CD4-positive, alpha-beta T cell (primary cell): ENCODE measurements at regions not wholly inside any gene's neighbourhood (a gene's known extent, or its start where the extent isn't known, plus 50 kb on each side); places are given as distances from the start of the nearest gene placed in this dataset.

Experiments
- ATAC-seq: fragments of 200-7000 bp; cut with Tn5 transposase; one replicate; pipeline ENCODE4 v1.10.0; 2022; ENCODE audit warnings: mild to moderate bottlenecking; ENCODE audit not compliant: poor library complexity
- CTCF ChIA-PET: fragments of 350-600 bp; sonication (Branson Sonifier 250); formaldehyde crosslinking; loops from one replicate; lab custom pipeline; 2021; ENCODE audit warnings: antibody characterized with exemption, inconsistent platforms; lab: Charles Lee
- POLR2A ChIA-PET: fragments of 350-600 bp; sonication (Branson Sonifier 250); formaldehyde crosslinking; loops from one replicate; lab custom pipeline; 2021; ENCODE audit warnings: antibody characterized with exemption, inconsistent platforms; lab: Charles Lee
- DNase-seq, 14 experiments: peaks; one replicate each; pipeline ENCODE4 v3.0.0-alpha.2; 2013 to 2020; ENCODE audit warnings: mixed read lengths in 2 of 14
- H3K27ac ChIP-seq, 2 donors: one replicate each; pipeline versions ENCODE4 v1.5.1 to v1.7.0; 2013; ENCODE audit warnings: low read length in 2 of 2, low read depth in 1 of 2, mild to moderate bottlenecking in 1 of 2
- H3K27me3 ChIP-seq, 2 experiments: 1 replicate in 1 of 2; 2 replicates in 1 of 2; pipeline versions ENCODE4 v1.6.1 to v1.7.0; 2013; ENCODE audit warnings: low read length in 2 of 2, control low read depth in 1 of 2, mild to moderate bottlenecking in 1 of 2, moderate library complexity in 1 of 2; ENCODE audit not compliant: insufficient read depth in 2 of 2, control insufficient read depth in 1 of 2
- H3K36me3 ChIP-seq: one replicate; pipeline ENCODE4 v1.6.1; 2013; ENCODE audit warnings: low read length, control low read depth; ENCODE audit not compliant: insufficient read depth
- H3K4me1 ChIP-seq: one replicate; pipeline ENCODE4 v1.6.1; 2013; ENCODE audit warnings: low read length, control low read depth; ENCODE audit not compliant: insufficient read depth
- H3K4me3 ChIP-seq: one replicate; pipeline ENCODE4 v1.5.1; 2013; ENCODE audit warnings: mild to moderate bottlenecking, low read length, moderate library complexity
- H3K9me3 ChIP-seq, 2 experiments: 1 replicate in 1 of 2; 2 replicates in 1 of 2; pipeline versions ENCODE4 v1.6.1 to v1.7.0; 2013; ENCODE audit warnings: low read length in 2 of 2, mild to moderate bottlenecking in 2 of 2, control low read depth in 1 of 2, moderate library complexity in 1 of 2; ENCODE audit not compliant: control insufficient read depth in 1 of 2, insufficient read depth in 1 of 2
- H3K27ac Mint-ChIP-seq: one replicate; pipeline ENCODE4 v1.8.0; 2020; ENCODE audit warnings: mixed read lengths
- H3K27me3 Mint-ChIP-seq: one replicate; pipeline ENCODE4 v1.8.0; 2021; ENCODE audit warnings: mixed read lengths
- H3K36me3 Mint-ChIP-seq: one replicate; pipeline ENCODE4 v1.8.0; 2021; ENCODE audit warnings: low read depth, mixed read lengths
- H3K4me1 Mint-ChIP-seq: one replicate; pipeline ENCODE4 v1.8.0; 2021; ENCODE audit warnings: low read depth, mixed read lengths
- H3K4me3 Mint-ChIP-seq: one replicate; pipeline ENCODE4 v1.8.0; 2020; ENCODE audit warnings: mild to moderate bottlenecking, mixed read lengths
- H3K9me3 Mint-ChIP-seq: one replicate; pipeline ENCODE4 v1.8.0; 2020; ENCODE audit warnings: mixed read lengths
- intact Hi-C, 2 experiments: fragments of 100-400 bp; cut with DNase I in 1 of 2; cut with micrococcal nuclease in 1 of 2; formaldehyde crosslinking; loops; one replicate each; pipeline versions ENCODE4 v1.15.1 to v1.9.0; 2023 to 2025; cut with DNase I, micrococcal nuclease
- TF ChIP-seq, protein P1 (sequence below): fragments of 200-600 bp; IDR thresholded peaks from one replicate; pipeline ENCODE4 v1.8.0; 2022; ENCODE audit warnings: antibody characterized with exemption, mild to moderate bottlenecking

DNA sequence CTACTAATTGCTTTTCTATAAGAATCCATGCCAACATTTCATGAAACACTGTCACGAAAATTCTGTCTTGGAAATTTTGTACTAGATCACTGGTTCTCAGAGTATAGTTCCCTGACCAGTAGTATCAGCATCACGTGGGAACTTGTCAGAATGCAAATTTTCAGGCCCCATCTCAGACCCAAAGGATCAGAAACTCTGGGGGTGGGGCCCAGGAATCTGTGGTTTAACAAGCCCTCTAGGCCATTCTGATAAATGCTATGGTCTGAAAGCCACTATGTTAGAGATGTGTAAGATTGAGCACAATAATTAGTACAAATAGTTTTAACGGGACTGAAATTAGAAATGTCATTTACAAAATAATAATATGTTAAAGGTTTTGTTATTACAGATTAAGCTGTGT is 615.7 kb upstream of the ARRDC3 start:
- ChIA-PET CTCF (no interaction called here), POLR2A (no interaction called here)
- H3K27ac ChIP-seq, result no peak overlapping the region
- H3K36me3 Mint-ChIP-seq, result no peaks in the 10 kb centered on the region
- no peaks in the 10 kb centered on the region for H3K9me3 Mint-ChIP-seq
- no peaks in the 10 kb centered on the region for H3K9me3 ChIP-seq
- no peaks in the 10 kb centered on the region for H3K27me3 Mint-ChIP-seq
- H3K27ac Mint-ChIP-seq, result no peak overlapping the region
- ATAC-seq (no peak), DNase-seq (no peak)
- TF ChIP-seq, protein P1, sequence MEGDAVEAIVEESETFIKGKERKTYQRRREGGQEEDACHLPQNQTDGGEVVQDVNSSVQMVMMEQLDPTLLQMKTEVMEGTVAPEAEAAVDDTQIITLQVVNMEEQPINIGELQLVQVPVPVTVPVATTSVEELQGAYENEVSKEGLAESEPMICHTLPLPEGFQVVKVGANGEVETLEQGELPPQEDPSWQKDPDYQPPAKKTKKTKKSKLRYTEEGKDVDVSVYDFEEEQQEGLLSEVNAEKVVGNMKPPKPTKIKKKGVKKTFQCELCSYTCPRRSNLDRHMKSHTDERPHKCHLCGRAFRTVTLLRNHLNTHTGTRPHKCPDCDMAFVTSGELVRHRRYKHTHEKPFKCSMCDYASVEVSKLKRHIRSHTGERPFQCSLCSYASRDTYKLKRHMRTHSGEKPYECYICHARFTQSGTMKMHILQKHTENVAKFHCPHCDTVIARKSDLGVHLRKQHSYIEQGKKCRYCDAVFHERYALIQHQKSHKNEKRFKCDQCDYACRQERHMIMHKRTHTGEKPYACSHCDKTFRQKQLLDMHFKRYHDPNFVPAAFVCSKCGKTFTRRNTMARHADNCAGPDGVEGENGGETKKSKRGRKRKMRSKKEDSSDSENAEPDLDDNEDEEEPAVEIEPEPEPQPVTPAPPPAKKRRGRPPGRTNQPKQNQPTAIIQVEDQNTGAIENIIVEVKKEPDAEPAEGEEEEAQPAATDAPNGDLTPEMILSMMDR, result no peak
- intact Hi-C loops, result no loop called here
- no peaks in the 10 kb centered on the region for H3K4me1 ChIP-seq
- no peak overlapping the region for H3K4me3 ChIP-seq
- H3K4me3 Mint-ChIP-seq, result no peak overlapping the region
- H3K36me3 ChIP-seq, result no peaks in the 10 kb centered on the region
- no peaks in the 10 kb centered on the region for H3K27me3 ChIP-seq
- H3K4me1 Mint-ChIP-seq, result no peaks in the 10 kb centered on the region

DNA sequence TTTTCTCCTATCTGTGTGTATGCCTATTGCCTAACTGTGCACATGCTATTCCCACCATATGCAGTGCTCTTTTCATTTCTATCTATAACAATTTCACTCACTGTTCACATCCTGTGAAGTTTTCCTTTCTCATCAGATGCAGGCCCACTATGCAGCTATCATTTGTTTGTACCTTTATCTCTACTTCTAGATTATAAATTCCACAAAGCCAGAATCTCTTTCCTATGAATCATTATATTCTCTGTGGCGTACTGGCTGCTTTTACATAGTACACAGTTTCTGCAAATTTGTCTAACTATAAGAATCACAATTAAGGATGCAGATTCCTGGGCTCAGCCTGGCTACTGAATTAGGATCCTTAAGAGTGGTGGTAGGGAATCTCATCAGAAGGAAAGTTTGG is 600.8 kb upstream of the ARRDC3 start:
- Mint-ChIP-seq H3K36me3 (no peaks in the 10 kb centered on the region), H3K9me3 (no peaks in the 10 kb centered on the region), H3K4me3 (no peak overlapping the region), H3K4me1 (no peaks in the 10 kb centered on the region), H3K27me3 (no peaks in the 10 kb centered on the region), H3K27ac (no peak overlapping the region)
- POLR2A ChIA-PET, result no interaction called here
- H3K27ac ChIP-seq, result no peak overlapping the region
- no peaks in the 10 kb centered on the region for H3K9me3 ChIP-seq
- intact Hi-C loops, result no loop called here
- H3K4me3 ChIP-seq, result no peak overlapping the region
- TF ChIP-seq, protein P1, result no peak
- H3K4me1 ChIP-seq, result no peaks in the 10 kb centered on the region
- CTCF ChIA-PET, result no interaction called here
- DNase-seq, result no peak
- H3K27me3 ChIP-seq, result no peaks in the 10 kb centered on the region
- H3K36me3 ChIP-seq, result no peaks in the 10 kb centered on the region
- no peak for ATAC-seq

GRCh38 chr5:91978221-91978882 is 595.2 kb upstream of the ARRDC3 start:
- ATAC-seq (no peak), DNase-seq (no peak)
- Histone ChIP-seq H3K4me3 (no peak overlapping the region), H3K4me1 (no peaks in the 10 kb centered on the region), H3K36me3 (no peaks in the 10 kb centered on the region), H3K27ac (no peak overlapping the region), H3K27me3 (no peaks in the 10 kb centered on the region), H3K9me3 (peaks cover 0 to 4% of the 10 kb centered on the region in 2 experiments)
- Mint-ChIP-seq H3K4me3 (no peak overlapping the region), H3K27me3 (no peaks in the 10 kb centered on the region), H3K36me3 (no peaks in the 10 kb centered on the region), H3K27ac (no peak overlapping the region), H3K9me3 (no peaks in the 10 kb centered on the region), H3K4me1 (no peaks in the 10 kb centered on the region)
- POLR2A ChIA-PET, result no interaction called here
- CTCF ChIA-PET, result no interaction called here
- intact Hi-C loops, result no loop called here
- TF ChIP-seq, protein P1, result no peak
